RCC 7860 (cell line): ENCODE measurements at regions not wholly inside any gene's neighbourhood (a gene's known extent, or its start where the extent isn't known, plus 50 kb on each side); places are given as distances from the start of the nearest gene placed in this dataset.

Source experiments
- DNase-seq: peaks from one replicate; pipeline ENCODE4 v3.0.0-alpha.2; 2015; ENCODE audit warnings: low spot score
- FAIRE-seq: peaks from 2 replicates; lab custom pipeline; 2012; peaks lifted over from hg19 to GRCh38; lab: Jason Lieb, UNC

DNA sequence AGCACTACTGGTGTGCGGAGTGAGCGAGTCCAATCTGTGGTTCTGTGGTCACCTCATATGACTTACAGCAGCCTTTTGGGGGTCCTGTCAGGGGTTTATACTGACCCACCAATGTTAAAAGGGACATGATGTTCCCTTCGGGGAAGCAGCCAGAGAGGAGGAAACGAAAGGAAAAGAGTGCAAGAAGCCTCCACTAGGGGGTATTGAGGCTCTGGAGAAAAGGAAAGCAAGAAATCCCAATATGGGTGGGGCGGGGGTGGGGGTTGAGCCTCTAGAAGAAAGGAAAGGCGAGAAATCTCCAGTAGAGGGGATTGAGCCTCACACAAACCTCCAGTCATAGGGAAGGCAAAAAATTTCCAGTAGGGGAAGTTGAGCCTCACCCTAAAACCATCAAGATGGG is 249.3 kb upstream of the ECI2 start:
- DNase-seq (no peak), FAIRE-seq (no peak)

DNA sequence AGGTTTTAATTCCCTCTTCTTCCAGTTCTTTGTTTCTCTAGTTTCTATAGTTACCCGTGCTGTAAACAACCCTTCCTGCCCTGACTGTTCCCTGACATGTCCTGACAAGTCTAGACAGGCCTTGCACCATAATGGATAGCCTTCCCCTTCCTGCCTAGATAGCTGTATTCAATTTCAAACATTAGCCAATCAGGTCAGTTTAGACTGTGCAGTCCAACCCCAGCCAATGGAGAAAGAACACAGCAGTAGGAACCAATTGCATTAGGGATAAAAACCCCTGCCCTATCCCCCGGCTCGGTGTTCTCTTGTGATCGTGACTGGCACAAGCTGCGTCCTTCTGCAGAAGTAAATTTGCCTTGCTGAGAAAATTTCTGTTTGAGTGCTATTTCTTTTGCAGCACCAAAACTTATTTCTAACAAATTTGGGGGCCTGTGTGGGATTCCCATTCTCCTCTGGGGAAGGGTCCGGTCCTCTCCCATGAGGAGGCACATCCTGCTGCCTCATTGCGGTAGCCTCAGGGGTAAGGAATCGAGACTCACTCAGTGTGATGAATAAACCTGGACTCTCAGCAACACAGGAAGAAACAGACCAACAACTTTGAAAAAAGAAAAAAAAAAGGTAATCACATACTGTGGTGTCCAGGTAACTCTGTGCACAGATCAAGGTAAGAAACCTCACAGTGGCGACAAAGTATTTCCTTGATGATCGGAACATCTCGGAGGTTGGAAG is 248.7 kb upstream of the ECI2 start:
- no peak for FAIRE-seq
- DNase-seq, result no peak

DNA sequence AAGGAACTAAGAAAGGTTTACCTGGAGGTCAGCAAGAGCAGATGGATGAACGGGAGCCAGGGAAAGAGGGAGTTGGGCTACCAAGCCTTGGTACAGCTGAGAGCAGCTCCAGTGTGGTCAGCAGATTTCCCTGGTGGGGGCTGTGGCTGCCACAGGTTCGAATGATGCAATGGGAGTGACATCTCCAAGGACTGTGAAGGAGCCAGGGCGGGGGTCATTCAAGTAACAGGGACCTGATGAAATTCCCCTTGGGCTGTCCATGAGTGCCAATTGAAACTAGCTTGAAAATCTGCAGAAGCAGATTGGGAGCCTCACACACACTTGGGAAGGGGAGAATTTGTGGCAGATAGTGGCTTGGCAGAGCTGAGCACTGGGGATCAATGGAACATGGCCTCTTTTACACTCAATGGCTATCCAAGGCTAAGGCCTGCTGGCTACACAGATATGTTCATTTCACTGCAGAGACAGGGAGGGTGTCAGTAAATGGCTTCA is 247.0 kb upstream of the ECI2 start:
- DNase-seq (no peak), FAIRE-seq (no peak)

DNA sequence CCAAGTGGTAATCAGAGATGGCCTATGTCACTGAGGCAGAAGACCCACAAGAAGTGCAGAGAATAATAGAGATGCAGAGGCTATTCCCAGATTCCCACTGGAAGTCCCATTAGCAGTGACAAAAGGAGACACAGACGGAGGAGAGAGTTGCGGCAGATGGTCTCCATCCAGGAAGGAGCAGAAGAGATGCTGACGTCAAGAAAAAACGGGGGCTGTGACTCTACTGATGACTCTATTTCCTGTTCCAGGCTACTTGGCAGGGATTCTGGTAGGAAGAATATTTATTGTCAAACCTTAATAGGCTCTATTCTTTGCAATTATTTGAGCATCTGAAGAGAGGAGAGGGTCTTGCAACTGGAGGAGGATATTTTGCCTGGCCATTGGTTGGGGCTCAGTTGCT is 246.0 kb upstream of the ECI2 start:
- FAIRE-seq, result no peak

DNA sequence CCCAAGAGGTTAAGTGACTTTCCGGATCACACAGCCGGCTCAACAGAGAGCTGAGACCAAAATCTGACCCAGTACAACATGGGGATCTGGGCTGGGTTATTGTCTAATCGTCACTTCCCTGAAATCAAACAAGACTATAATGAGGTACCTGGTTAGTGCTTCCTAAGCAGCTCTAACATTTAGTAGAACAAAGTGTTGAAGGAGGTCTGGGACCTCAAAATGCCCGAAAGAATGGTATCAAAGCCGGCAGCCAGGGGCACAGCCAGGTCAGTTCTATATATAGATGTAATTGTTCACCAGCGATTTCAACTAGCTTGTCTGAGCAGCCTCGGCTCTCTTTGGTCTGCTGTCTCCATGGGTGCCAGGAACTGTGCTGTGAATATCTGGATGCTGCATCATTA is 245.5 kb upstream of the ECI2 start:
- DNase-seq, result no peak

More for the DNA sequence above, 246.0 kb upstream of the ECI2 start:
- no peak for DNase-seq

DNA sequence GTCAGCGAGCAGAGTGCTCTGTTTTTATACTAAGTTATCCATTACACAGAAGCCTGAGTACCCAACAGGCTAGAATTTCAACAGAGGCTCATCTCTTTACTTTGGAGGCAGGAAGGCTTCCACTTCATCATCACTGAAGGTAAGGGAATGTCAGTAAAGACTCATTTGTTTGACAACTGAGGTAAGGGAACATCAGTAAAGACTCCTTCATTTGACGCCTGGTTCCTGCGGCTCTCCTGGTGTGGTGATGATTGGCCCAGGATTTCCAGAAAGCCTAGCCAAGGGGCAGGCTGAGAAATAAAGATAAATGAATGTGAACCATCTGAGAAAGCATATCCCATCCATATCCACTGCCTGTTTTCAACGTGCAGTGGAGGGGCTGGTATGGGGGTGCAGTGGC is 244.6 kb upstream of the ECI2 start:
- no peak for FAIRE-seq
- DNase-seq, result no peak

More for the DNA sequence above, 245.5 kb upstream of the ECI2 start:
- no peak for FAIRE-seq

DNA sequence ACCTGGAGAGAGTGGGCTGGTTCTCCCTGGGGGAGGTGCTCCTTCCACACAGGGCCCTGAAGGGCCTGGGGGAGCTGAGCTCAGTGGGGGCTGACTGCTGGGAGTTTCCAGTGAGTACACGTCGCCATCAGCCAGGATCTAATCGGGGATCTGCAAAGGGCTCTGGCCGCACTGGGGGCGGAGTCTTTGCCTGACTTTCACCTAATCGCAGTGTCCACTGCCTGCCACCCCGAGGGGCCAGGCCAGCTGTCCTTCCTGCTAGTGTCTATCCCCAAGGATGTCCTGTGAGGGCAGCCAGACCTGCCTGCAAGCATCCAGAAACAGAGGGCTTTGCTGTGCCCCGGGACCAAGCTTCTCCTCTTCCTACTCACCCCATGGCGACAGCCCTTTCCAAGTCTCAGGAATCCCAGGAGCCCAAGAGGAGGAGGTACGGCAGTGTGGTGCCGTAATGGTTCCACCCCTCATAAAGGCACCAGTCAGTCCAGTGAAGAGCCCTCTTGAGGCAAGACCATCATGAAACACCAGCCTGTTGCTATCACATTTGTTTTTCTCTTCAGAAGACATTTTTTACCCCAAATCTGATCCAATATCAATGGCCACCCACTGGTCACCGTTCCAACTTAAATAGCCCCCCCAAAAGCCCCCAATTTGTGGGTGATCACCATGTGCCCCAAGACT is 243.1 kb upstream of the ECI2 start:
- FAIRE-seq (no peak), DNase-seq (no peak)

DNA sequence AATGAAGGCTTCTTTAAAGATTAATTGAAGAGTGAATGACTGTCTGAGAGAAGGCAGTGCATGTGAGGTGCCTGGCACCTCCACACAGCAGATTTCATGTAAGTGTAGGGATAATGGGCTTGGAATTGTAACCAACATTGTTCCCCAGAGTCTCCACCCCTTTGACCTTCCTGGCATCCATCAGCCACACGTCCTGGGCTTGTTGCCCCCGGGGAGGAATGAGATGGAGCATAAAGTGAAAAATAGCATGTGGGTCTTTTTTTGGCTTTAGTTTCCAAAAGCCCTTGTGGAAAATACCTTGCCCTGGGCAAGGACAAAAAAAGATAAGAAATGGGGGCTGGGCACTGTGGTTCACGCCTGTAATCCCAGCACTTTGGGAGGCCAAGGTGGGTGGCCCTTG is 242.2 kb upstream of the ECI2 start:
- FAIRE-seq (no peak), DNase-seq (no peak)

DNA sequence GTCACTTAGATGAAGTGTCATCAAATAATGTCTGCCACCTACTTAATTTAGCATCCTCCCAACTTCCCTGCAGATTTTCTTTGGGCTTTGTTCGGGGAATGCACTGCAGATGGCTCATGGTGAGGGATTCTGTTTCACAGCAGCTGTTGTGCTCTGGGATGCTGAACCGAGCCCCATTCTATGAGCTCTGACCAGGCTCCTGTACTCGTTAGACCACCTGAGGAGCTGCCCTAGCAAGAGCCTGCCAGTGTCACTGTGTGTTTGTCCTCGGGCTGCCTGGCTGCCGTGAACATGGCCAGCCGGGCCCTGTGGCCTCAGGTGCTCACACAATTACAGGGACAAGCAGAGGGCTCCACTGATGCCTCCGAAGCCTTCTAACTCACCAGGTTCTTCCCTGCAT is 238.8 kb upstream of the ECI2 start:
- no peak for FAIRE-seq
- no peak for DNase-seq

DNA sequence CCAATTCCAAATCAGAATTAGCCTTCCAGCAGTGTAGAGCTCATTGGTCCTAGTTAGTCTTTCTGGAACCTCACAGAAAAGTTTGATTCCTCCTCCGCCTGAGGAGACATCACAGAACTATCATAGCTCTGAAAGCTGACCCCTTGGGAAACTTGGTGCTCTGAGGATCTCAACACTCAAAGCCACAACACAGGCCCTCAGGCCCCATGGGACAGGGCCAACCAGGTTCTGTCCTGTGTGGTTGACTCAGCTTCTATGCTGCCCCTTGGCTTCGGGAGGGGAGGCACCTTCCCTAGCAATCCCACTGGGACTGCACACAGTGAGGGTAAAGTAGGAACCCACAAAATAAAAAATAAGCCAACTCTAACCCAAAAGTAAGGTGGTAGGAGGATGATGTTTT is 237.5 kb upstream of the ECI2 start:
- FAIRE-seq (no peak), DNase-seq (no peak)

DNA sequence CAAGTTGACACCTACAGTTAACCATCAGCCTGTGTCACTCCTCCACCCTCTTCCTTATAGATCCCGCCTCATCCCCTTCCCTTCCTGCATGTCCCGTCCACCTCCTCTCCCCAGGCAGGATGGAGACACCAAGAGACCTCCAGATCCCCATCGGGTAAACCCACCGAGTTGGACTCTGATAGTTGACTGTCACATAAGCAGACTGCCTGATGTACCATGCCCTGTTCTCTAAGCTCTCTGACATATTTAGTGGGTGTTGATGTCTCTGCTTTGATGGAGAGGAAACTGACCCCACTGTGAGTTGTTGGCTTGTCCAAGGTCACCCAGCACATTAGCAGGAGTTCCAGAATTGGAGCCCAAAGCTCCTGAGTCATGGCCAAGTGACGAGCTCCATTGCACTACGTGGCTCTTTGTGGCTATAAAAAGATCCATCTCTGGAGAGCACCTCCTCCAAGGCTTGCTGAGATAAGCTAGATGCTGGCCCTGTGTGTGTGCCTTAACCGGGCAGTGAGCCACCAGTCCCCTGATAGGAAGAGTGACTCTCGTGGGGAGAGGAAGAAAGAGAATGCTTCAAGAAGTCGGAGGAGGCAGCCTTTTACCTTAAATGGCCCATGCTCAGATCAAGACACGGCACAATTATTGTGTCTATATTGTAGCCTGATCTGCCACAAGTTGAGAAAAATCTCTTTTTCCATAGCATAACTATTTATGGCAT is 236.0 kb upstream of the ECI2 start:
- DNase-seq (peak; percentile 89), FAIRE-seq (peak; percentile 83)

DNA sequence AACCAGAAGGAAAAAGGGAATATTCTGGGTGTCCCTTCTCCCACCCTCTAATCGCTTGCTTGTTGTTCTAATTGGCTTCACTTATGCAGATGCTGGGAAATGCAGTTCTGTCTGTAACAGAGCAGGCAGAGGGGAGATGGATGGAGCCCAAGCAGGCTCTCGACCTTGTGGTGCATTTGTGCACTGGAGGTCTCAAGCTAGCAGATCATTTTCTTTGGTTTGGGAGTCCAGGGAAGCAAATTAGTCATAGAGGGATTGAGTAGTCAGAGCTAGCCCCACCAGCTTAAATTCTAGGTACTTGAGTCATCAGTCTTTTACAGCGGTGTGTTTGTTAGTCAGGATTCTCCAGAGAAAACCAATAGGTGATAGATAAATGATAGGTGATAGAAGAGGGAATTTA is 234.7 kb upstream of the ECI2 start:
- DNase-seq, result peak; percentile 93
- FAIRE-seq, result peak; percentile 93

DNA sequence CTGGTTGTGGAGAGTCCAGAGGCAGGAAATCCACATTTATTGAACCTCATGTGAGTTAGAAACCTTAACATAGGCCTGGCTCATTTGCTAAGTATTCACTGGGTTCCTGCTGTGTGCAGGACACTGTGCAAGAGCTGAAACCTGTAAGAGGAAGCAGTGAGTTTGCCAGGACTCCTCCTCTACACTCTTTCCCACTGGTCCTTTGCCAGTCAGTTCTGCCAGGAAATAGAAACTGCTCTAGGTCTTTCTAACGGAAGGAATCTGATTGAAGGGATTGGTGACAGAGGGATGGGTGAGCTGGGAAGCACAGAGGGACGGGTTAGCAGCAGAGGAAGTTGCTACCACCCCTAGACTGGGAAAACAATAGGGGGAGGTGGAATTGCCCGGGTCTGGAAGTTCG is 234.2 kb upstream of the ECI2 start:
- DNase-seq, result peak; percentile 57
- peak; percentile 54 for FAIRE-seq

DNA sequence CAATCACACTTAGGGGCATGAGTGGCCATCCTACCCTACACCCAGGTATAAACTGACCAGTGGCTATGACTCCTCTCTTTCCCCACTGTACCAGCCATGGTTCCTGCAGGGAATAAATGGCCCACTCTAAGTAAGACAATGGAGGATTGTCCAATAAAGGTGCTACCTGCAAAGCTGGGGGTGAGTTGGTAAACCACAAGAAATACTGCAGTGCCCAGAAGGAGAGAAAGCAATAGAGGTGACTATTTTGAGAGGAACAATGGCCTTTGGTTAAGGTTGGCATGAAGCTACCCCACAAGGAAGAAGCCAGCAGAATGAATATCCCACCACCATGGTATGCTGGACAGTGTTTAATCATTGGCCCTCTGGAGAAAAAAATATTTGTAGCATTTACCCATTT is 233.3 kb upstream of the ECI2 start:
- DNase-seq (no peak), FAIRE-seq (no peak)

DNA sequence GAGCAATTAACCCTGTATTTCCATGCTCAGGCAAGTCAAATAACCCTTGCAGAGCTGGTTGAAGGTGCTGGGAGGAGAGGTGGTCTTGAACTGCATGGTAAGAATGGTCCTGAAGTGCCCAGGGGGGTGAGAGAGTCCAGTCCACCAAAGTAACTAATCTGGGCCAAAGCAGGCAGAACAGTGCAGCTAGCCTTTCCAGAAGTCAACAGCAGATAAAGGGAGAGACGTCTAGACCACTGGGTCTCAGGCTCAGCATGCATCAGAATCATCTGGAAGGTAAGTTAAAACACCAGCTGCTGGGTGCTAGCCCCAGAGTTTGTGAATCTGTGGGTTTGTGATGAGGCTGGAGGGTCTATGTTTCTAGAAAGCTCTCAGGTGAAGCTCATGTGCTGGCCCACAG is 232.3 kb upstream of the ECI2 start:
- FAIRE-seq, result no peak

DNA sequence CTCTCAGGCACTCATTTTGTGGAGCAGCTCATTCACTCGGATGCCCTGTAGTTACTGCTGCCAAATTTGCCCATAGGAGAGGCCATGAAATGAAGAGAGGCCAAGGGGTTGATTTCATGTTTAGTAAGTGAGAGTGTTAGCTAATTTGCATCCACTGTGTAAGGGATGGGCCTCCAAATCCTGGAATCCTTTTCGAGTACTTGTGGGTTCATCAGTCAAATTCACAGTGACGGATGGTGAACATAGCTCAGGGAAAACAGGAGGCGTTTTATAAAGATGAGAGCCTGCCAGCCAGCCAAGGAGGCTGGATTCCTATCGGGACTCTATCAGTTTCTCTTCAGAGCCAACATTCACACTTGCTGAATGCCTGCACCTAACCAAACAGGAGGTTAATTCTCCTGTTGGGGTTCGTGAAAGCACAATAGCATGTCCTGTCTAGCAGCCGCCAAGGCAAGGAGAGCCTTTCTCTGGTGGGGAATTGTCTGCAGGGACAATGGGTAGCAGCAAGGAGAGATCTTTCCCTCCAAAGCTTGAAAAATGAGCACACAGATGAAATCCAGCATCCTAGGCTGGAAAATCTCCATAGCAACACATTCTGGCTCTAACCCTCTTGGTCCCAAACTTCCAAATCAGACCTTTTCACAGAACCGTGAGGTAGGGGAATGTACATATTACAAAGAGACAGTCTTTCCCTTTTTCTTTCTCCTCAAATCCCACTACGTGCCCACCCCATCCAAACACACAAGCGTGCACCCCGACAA is 231.4 kb upstream of the ECI2 start:
- no peak for DNase-seq
- no peak for FAIRE-seq

More for the DNA sequence above, 232.3 kb upstream of the ECI2 start:
- no peak for DNase-seq

DNA sequence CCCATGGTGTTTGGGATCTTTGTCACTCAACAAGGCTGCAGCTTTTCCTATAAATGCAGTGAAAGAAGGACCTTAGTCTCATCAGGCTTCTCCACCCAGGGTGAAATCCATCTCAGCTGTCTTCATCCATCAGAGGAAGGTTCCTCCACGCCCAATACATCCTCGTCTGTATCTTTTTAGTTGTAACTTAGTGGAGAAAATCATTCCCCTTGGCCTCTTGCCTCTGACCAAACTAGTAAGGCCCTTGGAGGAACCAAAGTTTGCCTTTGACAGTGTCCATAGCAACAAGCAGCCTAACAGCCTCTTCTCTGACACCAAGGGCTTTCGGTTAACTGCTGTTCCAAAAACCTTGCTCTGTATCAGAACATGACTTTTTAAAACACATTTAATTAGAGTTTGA is 230.3 kb upstream of the ECI2 start:
- no peak for DNase-seq
- FAIRE-seq, result no peak

DNA sequence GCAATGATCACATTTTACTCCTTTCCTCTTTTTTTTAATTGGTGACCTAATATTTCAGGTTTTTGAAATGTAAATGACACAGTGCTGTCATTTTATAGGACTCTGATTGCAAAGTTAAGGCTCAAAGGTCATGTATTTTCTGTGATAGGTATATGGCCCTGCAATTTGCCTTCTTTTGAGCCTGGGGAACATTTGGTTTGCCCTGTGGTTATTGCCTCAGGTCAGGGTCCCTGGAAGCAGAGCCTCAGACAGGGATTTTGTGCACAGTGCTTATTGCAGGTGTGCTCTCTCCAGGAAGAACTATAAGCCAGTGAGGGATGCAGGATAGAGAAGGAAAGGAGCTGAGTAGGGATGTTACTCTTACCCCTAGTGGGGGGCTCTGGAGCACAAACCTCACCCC is 229.3 kb upstream of the ECI2 start:
- DNase-seq, result no peak
- FAIRE-seq, result no peak

DNA sequence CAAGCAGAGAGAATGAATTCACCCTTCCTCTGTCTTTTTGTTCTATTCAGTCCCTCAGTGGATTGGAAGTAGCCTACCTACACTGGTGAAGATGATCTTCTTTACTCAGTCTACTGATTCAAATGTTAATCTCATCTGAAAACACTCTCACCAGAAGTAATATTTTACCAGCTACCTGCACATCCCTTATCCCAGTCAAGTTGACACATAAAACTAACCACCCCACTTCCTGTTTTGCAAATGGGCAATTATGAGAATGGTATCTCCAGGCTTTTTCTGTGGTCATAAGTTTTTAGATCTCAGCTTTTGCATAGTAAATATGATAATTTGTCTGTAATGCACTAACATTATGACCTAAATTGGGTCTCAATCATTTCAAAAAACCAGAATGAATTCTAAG is 228.8 kb upstream of the ECI2 start:
- FAIRE-seq (no peak), DNase-seq (no peak)

DNA sequence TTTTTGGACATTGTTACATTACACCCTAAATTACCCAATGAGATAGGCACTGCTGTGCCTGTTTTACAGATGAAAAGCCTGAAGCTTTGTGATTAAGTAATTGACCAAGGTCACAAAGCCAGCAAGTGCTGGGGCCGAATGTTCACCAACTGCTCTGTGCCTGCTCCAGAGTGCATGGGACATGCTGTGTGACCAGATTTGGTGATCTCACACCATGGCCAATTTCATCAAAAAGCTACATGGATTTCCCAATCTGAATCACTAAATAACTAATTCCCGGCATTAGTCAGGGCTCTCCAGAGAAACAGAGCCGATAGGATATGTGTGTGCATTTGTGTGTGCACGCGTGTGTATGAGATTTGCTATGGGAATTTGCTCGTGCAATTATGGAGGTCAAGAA is 228.3 kb upstream of the ECI2 start:
- DNase-seq (no peak), FAIRE-seq (no peak)

DNA sequence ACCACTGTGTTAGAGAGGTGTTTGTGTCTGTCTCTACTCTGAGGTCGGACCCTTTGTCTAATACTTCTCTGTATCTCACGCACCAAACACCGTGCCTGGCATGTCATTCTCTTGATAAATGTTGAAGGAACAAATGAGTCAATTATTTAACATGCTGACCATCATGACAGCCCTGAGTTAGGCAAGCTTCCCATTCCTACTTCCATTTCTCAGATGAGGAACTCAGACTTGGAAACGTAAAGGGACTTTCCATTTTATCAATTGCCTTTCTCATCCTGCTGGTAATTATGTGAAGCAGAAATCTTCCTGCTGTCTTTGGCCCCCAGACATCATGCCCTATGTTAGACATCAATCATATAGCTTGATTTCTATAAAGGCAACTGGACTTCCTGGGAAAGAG is 227.0 kb upstream of the ECI2 start:
- no peak for FAIRE-seq
- no peak for DNase-seq
